K562 (cell line): ENCODE measurements at regions not wholly inside any gene's neighbourhood (a gene's known extent, or its start where the extent isn't known, plus 50 kb on each side); places are given as distances from the start of the nearest gene placed in this dataset.

Experiments
- ATAC-seq: fragments of 200-7000 bp; cut with Tn5 transposase; 3 replicates; pipeline ENCODE4 v1.9.1; 2020; ENCODE audit warnings: moderate library complexity
- BruUV-seq: library from RNA; stranded (reverse); fragments of 400-500 nt; replicated peaks from 2 replicates; lab custom pipeline; 2021; lab: Mats Ljungman, UMichigan
- CTCF ChIA-PET: fragments of 300-600 bp; formaldehyde crosslinking; extraction: SDS; loops from one replicate; lab custom pipeline; 2021; ENCODE audit warnings: low intra/inter-chr PET ratio; lab: Yijun Ruan, JAX
- POLR2A ChIA-PET: fragments of 300-600, 350-650 bp; sonication (Branson Sonifier 250); formaldehyde crosslinking; extraction: SDS; loops from one replicate; lab custom pipeline; 2021; ENCODE audit warnings: antibody characterized with exemption, inconsistent platforms; lab: Yijun Ruan, JAX
- DNase-seq, 4 experiments: peaks; one replicate each; pipeline versions ENCODE4 v3.0.0 to v3.0.0-alpha.2; 2011 to 2018; ENCODE audit warnings: low spot score in 3 of 4, mixed read lengths in 3 of 4; ENCODE audit errors: extremely low read depth in 1 of 4
- FAIRE-seq: peaks from 2 replicates; lab custom pipeline; 2011; peaks lifted over from hg19 to GRCh38; lab: Jason Lieb, UNC
- H2AFZ ChIP-seq: 2 replicates; pipeline ENCODE4 v1.6.0; 2011; ENCODE audit warnings: low read depth, low read length, control low read depth, inconsistent platforms
- H3K27ac ChIP-seq: fragments of 200-600 bp; 3 replicates; pipeline ENCODE4 v1.8.0; 2011; ENCODE audit warnings: low read depth, mild to moderate bottlenecking, control low read depth, inconsistent platforms, low read length, moderate library complexity, mixed read lengths; ENCODE audit errors: extremely low read depth
- H3K27me3 ChIP-seq, 2 experiments: fragments of 300-600 bp in 1 of 2; 2 replicates in 1 of 2; 3 replicates in 1 of 2; pipeline versions ENCODE4 v1.6.0 to v1.8.0; 2011; ENCODE audit warnings: inconsistent platforms in 2 of 2, low read length in 2 of 2, mild to moderate bottlenecking in 1 of 2, mixed read lengths in 1 of 2, moderate library complexity in 1 of 2; ENCODE audit not compliant: control insufficient read depth in 2 of 2, insufficient read depth in 2 of 2
- H3K36me3 ChIP-seq: fragments of 300-600 bp; 3 replicates; pipeline ENCODE4 v1.8.0; 2011; ENCODE audit warnings: mild to moderate bottlenecking, low read length, inconsistent platforms; ENCODE audit not compliant: control insufficient read depth, insufficient read depth
- H3K4me1 ChIP-seq, 2 experiments: fragments of 200-600 bp in 1 of 2; replicated peaks in 1 of 2; 2 replicates in 1 of 2; 3 replicates in 1 of 2; pipeline versions ENCODE4 v1.5.1 to v1.8.0; 2011; ENCODE audit warnings: inconsistent platforms in 2 of 2, low read length in 2 of 2, mild to moderate bottlenecking in 1 of 2, mixed read lengths in 1 of 2, moderate library complexity in 1 of 2; ENCODE audit not compliant: control insufficient read depth in 2 of 2, insufficient read depth in 2 of 2
- H3K4me2 ChIP-seq: 2 replicates; pipeline ENCODE4 v1.6.1; 2011; ENCODE audit warnings: low read length, control low read depth, inconsistent platforms, mixed read lengths; ENCODE audit not compliant: insufficient read depth
- H3K4me3 ChIP-seq: fragments of 200-600 bp; sonication (generic), shearing (Covaris generic); 2 replicates; pipeline ENCODE4 v1.5.1; 2016; ENCODE audit warnings: control low read depth, inconsistent platforms
- H3K79me2 ChIP-seq: fragments of 200-600 bp; 3 replicates; pipeline ENCODE4 v1.8.0; 2011; ENCODE audit warnings: low read length, inconsistent platforms; ENCODE audit not compliant: control insufficient read depth, insufficient read depth
- H3K9ac ChIP-seq, 2 experiments: 2 replicates each; pipeline versions ENCODE4 v1.6.0 to v1.6.1; 2011; ENCODE audit warnings: low read depth in 2 of 2, low read length in 2 of 2, control low read depth in 1 of 2, inconsistent platforms in 1 of 2, mild to moderate bottlenecking in 1 of 2, mixed read lengths in 1 of 2; ENCODE audit not compliant: insufficient read depth in 1 of 2
- H3K9me1 ChIP-seq: one replicate; pipeline ENCODE4 v1.6.0; 2011; ENCODE audit warnings: inconsistent platforms, mild to moderate bottlenecking, low read length, moderate library complexity; ENCODE audit not compliant: control insufficient read depth, insufficient read depth
- H3K9me3 ChIP-seq: replicated peaks from 2 replicates; pipeline ENCODE4 v1.5.1; 2011; ENCODE audit warnings: low read depth, low read length, inconsistent platforms; ENCODE audit not compliant: control insufficient read depth, insufficient read depth
- H4K20me1 ChIP-seq: replicated peaks from 2 replicates; pipeline ENCODE4 v1.6.1; 2011; ENCODE audit warnings: low read length, inconsistent platforms, mixed read lengths; ENCODE audit not compliant: control insufficient read depth, insufficient read depth
- CBX3 ChIP-seq, 2 experiments: IDR thresholded peaks; 1 replicate in 1 of 2; 2 replicates in 1 of 2; pipeline ENCODE4 v1.6.1; 2012; ENCODE audit warnings: inconsistent platforms in 2 of 2, low read length in 2 of 2, borderline replicate concordance in 1 of 2, control low read depth in 1 of 2
- CREM ChIP-seq: IDR thresholded peaks from 2 replicates; pipeline ENCODE4 v1.6.1; 2014; ENCODE audit warnings: antibody characterized with exemption, low read depth
- EWSR1 ChIP-seq: fragments of 450-650 bp; IDR thresholded peaks from 2 replicates; pipeline ENCODE4 v1.6.1; 2018; ENCODE audit warnings: borderline replicate concordance, mild to moderate bottlenecking, low read depth, moderate library complexity; ENCODE audit not compliant: partially characterized antibody
- PML ChIP-seq: IDR thresholded peaks from 2 replicates; pipeline ENCODE4 v1.6.1; 2012; ENCODE audit warnings: low read length, inconsistent platforms
- POLR2AphosphoS5 ChIP-seq: IDR thresholded peaks from 2 replicates; pipeline ENCODE4 v1.6.1; 2011; ENCODE audit warnings: mild to moderate bottlenecking, low read depth, low read length, moderate library complexity; ENCODE audit not compliant: control insufficient read depth, insufficient read depth
- PRMT5 ChIP-seq: sonication (generic); formaldehyde crosslinking; IDR thresholded peaks from 2 replicates; pipeline ENCODE4 v1.5.0; 2020; ENCODE audit warnings: missing genetic modification reagents
- RBFOX2 ChIP-seq: fragments of 200-400 bp; formaldehyde crosslinking; IDR thresholded peaks from 2 replicates; pipeline ENCODE4 v1.6.1; 2017; ENCODE audit warnings: low read depth, mild to moderate bottlenecking, low read length, moderate library complexity
- RBM14 ChIP-seq: fragments of 200-400 bp; formaldehyde crosslinking; IDR thresholded peaks from 2 replicates; pipeline ENCODE4 v1.6.1; 2018; ENCODE audit warnings: low read depth, mild to moderate bottlenecking, low read length, moderate library complexity, borderline replicate concordance; ENCODE audit not compliant: insufficient read depth
- RUNX1 ChIP-seq: sonication (generic); IDR thresholded peaks from 2 replicates; pipeline ENCODE4 v1.6.1; 2016; ENCODE audit warnings: antibody characterized with exemption, low read depth
- SMAD4 ChIP-seq: fragments of 250-450 bp; sonication (Bioruptor Pico); conservative IDR thresholded peaks from 2 replicates; pipeline ENCODE4 v1.8.0; 2021; ENCODE audit warnings: inconsistent platforms, mild to moderate bottlenecking, moderate library complexity
- SOX6 ChIP-seq: fragments of 450-650 bp; IDR thresholded peaks from 2 replicates; pipeline ENCODE4 v1.6.1; 2014; ENCODE audit warnings: mild to moderate bottlenecking
- XRCC4 ChIP-seq: IDR thresholded peaks from one replicate; pipeline ENCODE4 v1.6.1; 2011; ENCODE audit not compliant: insufficient read depth, insufficient read length; ENCODE audit errors: extremely low read depth
- ZNF583 ChIP-seq: fragments of 250-450 bp; sonication (Bioruptor Pico); IDR thresholded peaks from 2 replicates; pipeline ENCODE4 v1.4.0; 2020
- ZNF695 ChIP-seq: fragments of 450-650 bp; formaldehyde crosslinking; IDR thresholded peaks from 2 replicates; pipeline ENCODE4 v1.4.0; 2020; ENCODE audit warnings: mild to moderate bottlenecking, moderate library complexity
- WGBS: fragments of 100-300 bp; shearing (Covaris generic); methylation state at CpG from one replicate; pipeline ENCODE4 v1.1.6; 2016; ENCODE audit warnings: low coverage, mixed read lengths; ENCODE audit not compliant: insufficient coverage; ENCODE audit errors: missing lambda C conversion rate; 5-methylcytosine and 5-hydroxymethylcytosine counted together
- in situ Hi-C: fragments of 300-500 bp; cut with MboI; formaldehyde crosslinking; loops from 4 replicates; pipeline ENCODE4 v1.15.0; 2018; ENCODE audit warnings: inconsistent platforms, mixed read lengths
- intact Hi-C: fragments of 100-400 bp; cut with micrococcal nuclease; formaldehyde crosslinking; loops from 2 replicates; pipeline ENCODE4 v1.14.2; 2022

GRCh38 chr9:89865357-89865756 is 260.5 kb downstream of the GADD45G start:
- Histone ChIP-seq H3K27ac (no peak overlapping the region), H3K4me2 (no peak overlapping the region), H4K20me1 (no peaks in the 10 kb centered on the region), H3K9me1 (no peaks in the 10 kb centered on the region), H3K27me3 (no peaks in the 10 kb centered on the region; a peak in 1 of 5 replicates), H2AFZ (no peak overlapping the region)
- in situ Hi-C loops: no loop called here
- ChIA-PET CTCF (no interaction called here), POLR2A (no interaction called here)
- intact Hi-C loops: no loop called here
- DNase-seq: no peak
- 2% methylated on average over 6 of the region's 8 CpGs for WGBS
- TF ChIP-seq RUNX1: no peak
- no peak for TF ChIP-seq SOX6
- no peak for TF ChIP-seq RBFOX2
- TF ChIP-seq POLR2AphosphoS5: no peak
- TF ChIP-seq SMAD4 (CRISPR knock-in tag): no peak
- TF ChIP-seq CBX3 (IDR thresholded peaks at IDR 0.05; ENCODE audit: borderline replicate concordance in 1 of 2, low read length in 2 of 2): no peak
- no peak for TF ChIP-seq PRMT5 (CRISPR knock-in tag)
- no peak for TF ChIP-seq RBM14
- no peak for TF ChIP-seq PML
- no peak for TF ChIP-seq CREM
- no peak for TF ChIP-seq EWSR1
- TF ChIP-seq ZNF583: no peak
- no peak for TF ChIP-seq ZNF695
- TF ChIP-seq XRCC4: no peak
- TF ChIP-seq, all 486 proteins: peak for 0
- H3K4me3 ChIP-seq: no peak overlapping the region
- H3K9me3 ChIP-seq: no peaks in the 10 kb centered on the region
- FAIRE-seq (no peak), ATAC-seq (no peak)
- no peaks in the 10 kb centered on the region for H3K36me3 ChIP-seq
- H3K79me2 ChIP-seq: no peaks in the 10 kb centered on the region
- no TSS peak for BruUV-seq
- no peak overlapping the region for H3K9ac ChIP-seq
- H3K4me1 ChIP-seq: no peaks in the 10 kb centered on the region; a peak in 1 of 5 replicates
